Gastrocnemius medialis (tissue), 4 donors: ENCODE measurements at regions not wholly inside any gene's neighbourhood (a gene's known extent, or its start where the extent isn't known, plus 50 kb on each side); places are given as distances from the start of the nearest gene placed in this dataset.

Source experiments
- POLR2A ChIP-seq, 2 donors: fragments of 450-650 bp; IDR thresholded peaks; one replicate each; pipeline ENCODE4 v1.6.1; 2017; ENCODE audit warnings: antibody characterized with exemption in 2 of 2, mild to moderate bottlenecking in 2 of 2, moderate library complexity in 2 of 2
- TF ChIP-seq, protein P1 (sequence below), 5 experiments: fragments of 450-650 bp in 3 of 5; fragments of 200-600 bp in 2 of 5; sonication (generic) in 2 of 5; IDR thresholded peaks in 4 of 5; conservative IDR thresholded peaks in 1 of 5; 1 replicate in 4 of 5; 2 replicates in 1 of 5; pipeline ENCODE4 v1.5.1; 2016 to 2019; ENCODE audit warnings: antibody characterized with exemption in 5 of 5, mild to moderate bottlenecking in 3 of 5, moderate library complexity in 3 of 5

- TF ChIP-seq, protein P1, sequence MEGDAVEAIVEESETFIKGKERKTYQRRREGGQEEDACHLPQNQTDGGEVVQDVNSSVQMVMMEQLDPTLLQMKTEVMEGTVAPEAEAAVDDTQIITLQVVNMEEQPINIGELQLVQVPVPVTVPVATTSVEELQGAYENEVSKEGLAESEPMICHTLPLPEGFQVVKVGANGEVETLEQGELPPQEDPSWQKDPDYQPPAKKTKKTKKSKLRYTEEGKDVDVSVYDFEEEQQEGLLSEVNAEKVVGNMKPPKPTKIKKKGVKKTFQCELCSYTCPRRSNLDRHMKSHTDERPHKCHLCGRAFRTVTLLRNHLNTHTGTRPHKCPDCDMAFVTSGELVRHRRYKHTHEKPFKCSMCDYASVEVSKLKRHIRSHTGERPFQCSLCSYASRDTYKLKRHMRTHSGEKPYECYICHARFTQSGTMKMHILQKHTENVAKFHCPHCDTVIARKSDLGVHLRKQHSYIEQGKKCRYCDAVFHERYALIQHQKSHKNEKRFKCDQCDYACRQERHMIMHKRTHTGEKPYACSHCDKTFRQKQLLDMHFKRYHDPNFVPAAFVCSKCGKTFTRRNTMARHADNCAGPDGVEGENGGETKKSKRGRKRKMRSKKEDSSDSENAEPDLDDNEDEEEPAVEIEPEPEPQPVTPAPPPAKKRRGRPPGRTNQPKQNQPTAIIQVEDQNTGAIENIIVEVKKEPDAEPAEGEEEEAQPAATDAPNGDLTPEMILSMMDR (IDR thresholded peaks at IDR 0.05 in 4 of 5, conservative IDR thresholded peaks at IDR 0.05 in 1 of 5) = no peak
- no peak for TF ChIP-seq POLR2A (IDR thresholded peaks at IDR 0.05)
Observed at GRCh38 chr6:134472046-134472445, 154.1 kb upstream of the SGK1 start.
